HG02798 (cell line): ENCODE measurements at regions not wholly inside any gene's neighbourhood (a gene's known extent, or its start where the extent isn't known, plus 50 kb on each side); places are given as distances from the start of the nearest gene placed in this dataset.
"Not testable (repeated sequence)": the region's sequence is repeated elsewhere in the genome, so short reads cannot be mapped to it uniquely, and the experiment has no call there.

Source experiments
- ATAC-seq: cut with Tn5 transposase; IDR thresholded peaks from one replicate; pipeline ENCODE4 v1.9.1; 2021; ENCODE audit warnings: mild to moderate bottlenecking; ENCODE audit not compliant: unreplicated experiment, poor library complexity

- ATAC-seq: no peak
These were observed 50.9 kb upstream of the OSTN start for GRCh38 chr3:191148131-191148530.

- no peak for ATAC-seq
These were observed 55.8 kb upstream of the OSTN start for GRCh38 chr3:191143224-191143623.

- no peak for ATAC-seq
These were observed 57.3 kb upstream of the OSTN start for GRCh38 chr3:191141728-191142127.

DNA sequence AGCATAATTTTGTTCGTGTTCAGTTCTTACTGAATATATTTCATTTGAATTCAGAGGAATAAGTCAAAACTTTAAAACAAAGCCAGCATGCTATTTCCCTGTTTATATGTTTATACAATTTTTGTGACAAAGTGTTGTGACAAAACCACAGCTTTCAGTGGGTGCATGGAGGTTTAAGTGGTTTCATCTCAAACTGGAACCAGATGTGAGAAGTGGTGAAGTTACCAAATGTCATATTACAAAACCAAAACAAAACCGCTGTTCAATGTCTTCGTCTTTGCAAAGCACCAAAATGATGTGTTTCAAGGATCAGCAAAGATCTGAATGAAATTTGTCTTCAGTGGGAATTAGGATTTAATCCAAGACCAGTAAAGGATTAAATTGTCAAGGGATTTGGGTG is 59.3 kb upstream of the OSTN start:
- peak; percentile 73 for ATAC-seq

- peak; percentile 26 for ATAC-seq
These were observed 60.1 kb upstream of the OSTN start for GRCh38 chr3:191138937-191139336.

DNA sequence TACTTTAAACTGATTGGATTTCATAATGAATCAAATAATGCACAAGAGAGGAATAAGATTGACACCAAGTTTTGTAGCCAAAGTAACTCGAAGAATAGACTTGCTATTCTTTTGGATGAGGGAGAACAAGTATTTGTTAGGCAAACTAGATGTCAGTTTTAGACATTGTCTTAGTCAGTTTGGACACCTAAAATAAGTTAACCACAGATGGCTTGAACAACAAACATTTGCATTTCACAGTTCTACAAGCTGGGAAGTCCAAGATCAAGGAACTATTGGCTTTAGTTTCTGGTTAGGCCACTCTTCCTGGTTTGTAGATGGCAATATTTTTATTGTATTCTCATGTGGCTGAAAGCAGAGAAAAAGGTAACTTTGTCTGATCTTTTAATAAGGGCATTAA is 61.3 kb upstream of the OSTN start:
- ATAC-seq: no peak

- ATAC-seq: peak; percentile 27
These were observed 62.7 kb upstream of the OSTN start for GRCh38 chr3:191136347-191136746.

DNA sequence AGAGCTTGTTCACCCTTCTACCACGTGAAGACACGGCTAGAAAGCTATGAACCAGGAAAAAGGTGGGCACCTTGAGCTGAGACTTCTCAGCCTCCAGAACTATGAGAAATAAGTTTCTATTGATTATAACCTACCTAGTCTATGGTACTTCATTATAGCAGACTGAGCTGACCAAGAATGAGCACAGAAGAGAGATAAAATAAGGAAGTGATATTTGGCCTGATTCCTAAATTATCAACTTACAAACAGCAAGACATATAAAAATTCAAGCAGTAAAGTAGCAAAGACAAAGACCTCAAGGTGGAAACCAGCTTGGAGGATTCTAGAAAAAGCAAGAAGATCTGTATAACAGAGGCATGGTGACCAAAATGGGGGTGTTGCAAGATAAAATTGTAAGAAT is 63.9 kb upstream of the OSTN start:
- ATAC-seq: no peak

GRCh38 chr3:191133359-191133758 is 65.7 kb upstream of the OSTN start:
- ATAC-seq: no peak

DNA sequence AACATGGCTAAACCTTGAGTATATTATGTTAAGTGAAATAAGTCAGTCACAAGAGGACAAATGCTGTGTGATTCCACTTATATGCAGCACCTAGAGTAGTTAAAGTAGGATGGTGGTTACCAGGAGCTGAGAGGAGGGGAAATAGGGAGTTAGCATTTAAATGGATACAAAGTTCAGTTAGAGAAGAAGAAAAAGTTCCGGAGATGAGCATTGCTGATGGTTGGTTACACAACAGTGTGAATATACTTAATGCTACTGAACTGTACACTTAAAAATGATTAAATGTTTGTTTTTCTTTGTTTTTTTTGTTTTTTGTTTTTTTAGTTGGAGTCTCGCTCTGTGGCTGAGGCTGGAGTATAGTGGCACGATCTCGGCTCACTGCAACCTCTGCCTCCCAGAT is 67.7 kb upstream of the OSTN start:
- ATAC-seq: no peak

- ATAC-seq: not testable (repeated sequence)
These were observed 74.2 kb upstream of the OSTN start for GRCh38 chr3:191124891-191125290.

GRCh38 chr3:191123946-191124345 is 75.1 kb upstream of the OSTN start:
- no peak for ATAC-seq

- no peak for ATAC-seq
These were observed 75.8 kb upstream of the OSTN start for GRCh38 chr3:191123231-191123630.

GRCh38 chr3:191120447-191121298 is 78.4 kb upstream of the OSTN start:
- ATAC-seq: no peak

DNA sequence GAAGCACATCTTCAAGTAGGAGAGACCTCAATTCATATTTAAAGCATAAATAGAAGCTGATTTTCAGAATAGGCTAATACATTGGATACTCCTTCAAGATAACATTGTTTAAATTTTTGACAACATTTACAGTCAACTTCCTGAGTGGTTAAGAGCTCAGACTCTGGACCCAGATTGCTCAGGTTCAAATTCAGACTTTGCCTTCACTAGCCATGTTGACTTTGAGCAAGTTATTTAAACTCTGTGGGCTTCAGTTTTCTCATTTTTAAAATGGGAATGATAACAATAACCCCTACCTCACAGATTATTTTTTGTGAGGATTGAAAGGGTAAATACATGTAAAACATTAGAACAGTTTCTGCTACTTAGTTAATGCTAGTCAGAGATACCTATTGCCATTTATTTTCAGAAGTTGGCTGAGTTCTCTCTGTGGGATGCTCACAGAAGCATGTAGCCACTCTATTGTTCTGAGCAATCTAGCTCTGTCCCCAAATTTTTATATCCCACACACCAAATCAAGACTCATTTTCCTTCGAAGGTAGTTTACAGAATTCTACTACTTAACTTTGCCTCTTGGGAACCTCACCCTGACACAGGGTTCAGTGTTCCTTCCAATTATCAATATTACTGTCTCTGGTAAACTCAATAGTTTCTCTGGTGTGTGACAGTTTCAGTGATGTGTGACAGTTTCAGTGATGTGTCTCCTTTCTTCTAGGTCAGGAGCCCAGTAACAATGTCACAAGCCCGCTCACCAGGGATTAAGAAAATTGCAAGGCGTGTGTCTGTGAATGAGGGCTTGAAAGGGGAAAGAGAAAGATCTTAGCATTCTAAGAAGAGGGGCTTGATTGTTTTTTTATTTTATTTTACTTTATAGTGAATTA is 79.4 kb upstream of the OSTN start:
- ATAC-seq: peak; percentile 58

GRCh38 chr3:191111722-191112121 is 87.3 kb upstream of the OSTN start:
- ATAC-seq: no peak

DNA sequence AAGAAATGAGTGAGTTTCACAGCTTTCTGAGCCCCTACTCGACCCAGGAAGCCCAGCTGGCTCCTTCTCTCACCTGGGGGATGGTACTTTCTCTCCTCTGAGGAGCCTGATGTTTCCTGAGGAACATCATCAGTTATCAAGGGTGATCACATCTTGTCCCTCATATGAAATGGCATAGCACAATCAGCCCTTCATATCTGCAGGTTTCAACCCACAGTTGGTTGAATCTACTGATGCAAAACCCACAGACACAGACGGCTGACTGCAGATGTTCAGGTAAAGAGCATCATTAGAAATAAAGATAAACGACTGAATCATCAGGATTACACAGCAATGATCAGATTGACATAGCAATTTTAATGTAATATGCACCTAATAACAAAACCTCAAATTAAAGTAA is 93.6 kb upstream of the OSTN start:
- ATAC-seq: no peak

DNA sequence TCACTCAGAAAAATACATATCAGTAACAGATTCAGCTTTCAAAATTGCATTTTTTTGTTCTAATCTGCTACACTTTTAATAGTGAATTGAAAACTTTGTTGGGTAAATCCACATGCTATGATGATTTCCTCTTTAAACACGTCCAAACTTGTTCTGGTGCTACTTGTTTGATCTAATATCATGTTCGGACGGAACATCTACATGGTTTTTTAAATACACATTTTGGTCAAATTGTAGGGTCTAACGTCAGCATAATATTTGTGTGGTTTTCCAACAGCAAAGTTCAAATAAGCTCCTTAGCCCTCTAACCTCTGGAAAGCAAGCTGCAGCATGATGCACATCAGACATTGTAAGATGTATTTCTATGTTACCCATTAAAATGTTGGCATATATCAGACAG is 98.5 kb upstream of the OSTN start:
- no peak for ATAC-seq

- no peak for ATAC-seq
These were observed 104.8 kb upstream of the OSTN start for GRCh38 chr3:191094057-191094845.

DNA sequence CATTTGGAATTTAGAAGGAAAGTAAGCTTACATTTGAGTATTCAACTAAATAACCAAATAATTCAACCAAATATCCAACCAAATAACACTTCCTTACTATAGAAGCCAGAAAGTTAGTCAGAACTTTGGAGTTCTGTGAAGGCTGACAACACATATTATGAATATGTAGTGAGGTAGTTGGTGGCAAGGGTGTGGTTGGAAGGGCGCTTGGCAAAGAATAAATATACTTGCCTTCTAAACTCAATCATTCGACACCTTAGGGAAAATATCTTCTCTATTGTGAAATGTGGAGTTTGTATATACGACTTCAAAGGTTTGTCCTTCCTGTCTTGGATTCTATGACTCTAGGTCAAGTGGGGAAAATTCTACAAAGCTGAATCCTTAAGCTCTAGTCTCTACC is 111.7 kb upstream of the OSTN start:
- ATAC-seq: no peak

DNA sequence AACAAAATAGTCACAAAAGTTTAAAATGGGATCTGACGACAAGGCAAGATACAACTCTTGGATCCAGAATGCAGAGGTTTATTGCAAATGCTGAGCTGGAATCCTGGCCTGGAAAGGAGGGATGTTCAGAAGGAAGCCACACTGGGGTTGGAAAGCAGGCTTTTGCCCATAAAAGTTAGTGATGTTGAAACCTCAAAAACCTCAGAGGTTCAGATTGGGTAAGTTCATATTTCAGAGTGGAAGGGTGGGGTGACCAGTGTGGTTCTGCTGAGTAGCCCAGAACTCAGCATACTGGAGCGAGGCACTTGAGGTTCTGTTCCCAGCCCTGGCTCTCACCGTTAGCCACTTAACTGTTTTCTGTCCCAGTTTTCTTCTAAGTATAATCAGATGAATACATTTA is 114.0 kb upstream of the OSTN start:
- ATAC-seq: no peak
